ENCODE measurements at regions not wholly inside any gene's neighbourhood (a gene's known extent, or its start where the extent isn't known, plus 50 kb on each side); places are given as distances from the start of the nearest gene placed in this dataset.
"Not testable (repeated sequence)": the region's sequence is repeated elsewhere in the genome, so short reads cannot be mapped to it uniquely, and the experiment has no call there.

- Mint-ChIP-seq H3K36me3 (no peaks in the 10 kb centered on the region), H3K4me1 (ENCODE audit: low read depth) (no peaks in the 10 kb centered on the region), H3K27ac (no peak overlapping the region), H3K4me3 (no peak overlapping the region), H3K9me3 (ENCODE audit: low read depth) (no peaks in the 10 kb centered on the region), H3K27me3 (no peaks in the 10 kb centered on the region)
These were observed 1890.9 kb downstream of the PCDH9 start for GRCh38 chr13:65339241-65339640.

- Mint-ChIP-seq H3K27me3 (no peaks in the 10 kb centered on the region), H3K4me1 (ENCODE audit: low read depth) (no peaks in the 10 kb centered on the region), H3K9me3 (ENCODE audit: low read depth) (no peaks in the 10 kb centered on the region), H3K27ac (no peak overlapping the region), H3K4me3 (no peak overlapping the region), H3K36me3 (no peaks in the 10 kb centered on the region)
These were observed 1893.2 kb downstream of the PCDH9 start for GRCh38 chr13:65336916-65337315.

GRCh38 chr13:65336087-65336749 is 1893.9 kb downstream of the PCDH9 start:
- Mint-ChIP-seq H3K9me3 (ENCODE audit: low read depth) (no peaks in the 10 kb centered on the region), H3K27ac (no peak overlapping the region), H3K4me1 (ENCODE audit: low read depth) (no peaks in the 10 kb centered on the region), H3K4me3 (no peak overlapping the region), H3K36me3 (no peaks in the 10 kb centered on the region), H3K27me3 (no peaks in the 10 kb centered on the region)

- Mint-ChIP-seq H3K27me3 (no peaks in the 10 kb centered on the region), H3K4me3 (no peak overlapping the region), H3K36me3 (no peaks in the 10 kb centered on the region), H3K9me3 (ENCODE audit: low read depth) (peaks cover 4% of the 10 kb centered on the region), H3K4me1 (ENCODE audit: low read depth) (no peaks in the 10 kb centered on the region), H3K27ac (no peak overlapping the region)
These were observed 1899.4 kb downstream of the PCDH9 start for GRCh38 chr13:65330691-65331090.

GRCh38 chr13:65330287-65330686 is 1899.8 kb downstream of the PCDH9 start:
- no peaks in the 10 kb centered on the region for H3K27me3 Mint-ChIP-seq
- H3K4me3 Mint-ChIP-seq = no peak overlapping the region
- no peak overlapping the region for H3K27ac Mint-ChIP-seq
- H3K36me3 Mint-ChIP-seq = no peaks in the 10 kb centered on the region
- no peaks in the 10 kb centered on the region for H3K4me1 Mint-ChIP-seq (ENCODE audit: low read depth)
- peaks cover 4% of the 10 kb centered on the region for H3K9me3 Mint-ChIP-seq (ENCODE audit: low read depth)

- H3K9me3 Mint-ChIP-seq (ENCODE audit: low read depth) = peaks cover 10% of the 10 kb centered on the region
- H3K27me3 Mint-ChIP-seq; H3K36me3 Mint-ChIP-seq; H3K27ac Mint-ChIP-seq; H3K4me3 Mint-ChIP-seq; H3K4me1 Mint-ChIP-seq (ENCODE audit: low read depth): not testable (repeated sequence)
These were observed 1906.9 kb downstream of the PCDH9 start for GRCh38 chr13:65323192-65323591.

- not testable (repeated sequence) for H3K27ac Mint-ChIP-seq; H3K9me3 Mint-ChIP-seq (ENCODE audit: low read depth); H3K4me3 Mint-ChIP-seq; H3K27me3 Mint-ChIP-seq; H3K4me1 Mint-ChIP-seq (ENCODE audit: low read depth); H3K36me3 Mint-ChIP-seq
These were observed 1908.7 kb downstream of the PCDH9 start for GRCh38 chr13:65321423-65321822.

GRCh38 chr13:65314008-65314407 is 1916.1 kb downstream of the PCDH9 start:
- peaks cover 16% of the 10 kb centered on the region for H3K9me3 Mint-ChIP-seq (ENCODE audit: low read depth)
- H3K27ac Mint-ChIP-seq = no peak overlapping the region
- no peaks in the 10 kb centered on the region for H3K27me3 Mint-ChIP-seq
- H3K36me3 Mint-ChIP-seq = no peaks in the 10 kb centered on the region
- H3K4me3 Mint-ChIP-seq = no peak overlapping the region
- no peaks in the 10 kb centered on the region for H3K4me1 Mint-ChIP-seq (ENCODE audit: low read depth)

- Mint-ChIP-seq H3K27me3 (no peaks in the 10 kb centered on the region), H3K4me1 (ENCODE audit: low read depth) (no peaks in the 10 kb centered on the region), H3K36me3 (no peaks in the 10 kb centered on the region), H3K4me3 (no peak overlapping the region), H3K9me3 (ENCODE audit: low read depth) (peaks cover 16% of the 10 kb centered on the region), H3K27ac (no peak overlapping the region)
These were observed 1919.3 kb downstream of the PCDH9 start for GRCh38 chr13:65310663-65311328.

GRCh38 chr13:65309906-65310305 is 1920.2 kb downstream of the PCDH9 start:
- H3K4me3 Mint-ChIP-seq = no peak overlapping the region
- no peaks in the 10 kb centered on the region for H3K36me3 Mint-ChIP-seq
- H3K27ac Mint-ChIP-seq = no peak overlapping the region
- peaks cover 8% of the 10 kb centered on the region for H3K9me3 Mint-ChIP-seq (ENCODE audit: low read depth)
- H3K4me1 Mint-ChIP-seq (ENCODE audit: low read depth) = no peaks in the 10 kb centered on the region
- H3K27me3 Mint-ChIP-seq = no peaks in the 10 kb centered on the region

GRCh38 chr13:65308729-65309128 is 1921.4 kb downstream of the PCDH9 start:
- not testable (repeated sequence) for H3K27ac Mint-ChIP-seq; H3K4me1 Mint-ChIP-seq (ENCODE audit: low read depth)

GRCh38 chr13:65307056-65307455 is 1923.1 kb downstream of the PCDH9 start:
- Mint-ChIP-seq H3K27me3 (no peaks in the 10 kb centered on the region), H3K4me1 (ENCODE audit: low read depth) (no peaks in the 10 kb centered on the region), H3K27ac (no peak overlapping the region), H3K4me3 (no peak overlapping the region), H3K9me3 (ENCODE audit: low read depth) (peaks cover 4% of the 10 kb centered on the region), H3K36me3 (no peaks in the 10 kb centered on the region)

More at GRCh38 chr13:65308729-65309128, 1921.4 kb downstream of the PCDH9 start:
- not testable (repeated sequence) for H3K36me3 Mint-ChIP-seq; H3K4me3 Mint-ChIP-seq; H3K27me3 Mint-ChIP-seq; H3K9me3 Mint-ChIP-seq (ENCODE audit: low read depth)

- Mint-ChIP-seq H3K9me3 (ENCODE audit: low read depth) (peaks cover 5% of the 10 kb centered on the region), H3K36me3 (no peaks in the 10 kb centered on the region), H3K4me1 (ENCODE audit: low read depth) (no peaks in the 10 kb centered on the region), H3K27me3 (no peaks in the 10 kb centered on the region), H3K27ac (no peak overlapping the region), H3K4me3 (no peak overlapping the region)
These were observed 1927.4 kb downstream of the PCDH9 start for GRCh38 chr13:65302691-65303090.

- Mint-ChIP-seq H3K27me3 (no peaks in the 10 kb centered on the region), H3K27ac (no peak overlapping the region)
These were observed 1928.6 kb downstream of the PCDH9 start for GRCh38 chr13:65301506-65301905.

GRCh38 chr13:65300220-65300619 is 1929.9 kb downstream of the PCDH9 start:
- Mint-ChIP-seq H3K9me3 (ENCODE audit: low read depth) (peaks cover 10% of the 10 kb centered on the region), H3K4me3 (no peak overlapping the region), H3K36me3 (no peaks in the 10 kb centered on the region), H3K27ac (no peak overlapping the region), H3K27me3 (no peaks in the 10 kb centered on the region), H3K4me1 (ENCODE audit: low read depth) (no peaks in the 10 kb centered on the region)

More at GRCh38 chr13:65301506-65301905, 1928.6 kb downstream of the PCDH9 start:
- peaks cover 5% of the 10 kb centered on the region for H3K9me3 Mint-ChIP-seq (ENCODE audit: low read depth)
- no peak overlapping the region for H3K4me3 Mint-ChIP-seq
- no peaks in the 10 kb centered on the region for H3K4me1 Mint-ChIP-seq (ENCODE audit: low read depth)
- H3K36me3 Mint-ChIP-seq = no peaks in the 10 kb centered on the region
